NOMO-1 (cell line): ENCODE measurements at regions not wholly inside any gene's neighbourhood (a gene's known extent, or its start where the extent isn't known, plus 50 kb on each side); places are given as distances from the start of the nearest gene placed in this dataset.

Experiments used
- DNase-seq, 2 experiments: peaks; one replicate each; lab custom pipeline; 2025; ENCODE audit not compliant: unreplicated experiment in 2 of 2; lab: John Stamatoyannopoulos, UW

GRCh38 chr2:164186591-164186990, 434.7 kb downstream of the GRB14 start:
- DNase-seq, result no peak

- DNase-seq, result no peak
Measured at GRCh38 chr2:164182116-164182627, 439.1 kb downstream of the GRB14 start.

- no peak for DNase-seq
Measured at GRCh38 chr2:164178835-164179465, 442.3 kb downstream of the GRB14 start.

- DNase-seq, result no peak
Measured at GRCh38 chr2:164164602-164165001, 428.8 kb upstream of the FIGN start.

GRCh38 chr2:164155558-164155957, 419.8 kb upstream of the FIGN start:
- DNase-seq, result no peak

- no peak for DNase-seq
Measured at GRCh38 chr2:164151522-164151921, 415.7 kb upstream of the FIGN start.

GRCh38 chr2:164150604-164151003, 414.8 kb upstream of the FIGN start:
- DNase-seq, result no peak

- DNase-seq, result no peak
Measured at GRCh38 chr2:164146441-164146840, 410.6 kb upstream of the FIGN start.

GRCh38 chr2:164145093-164145987, 409.5 kb upstream of the FIGN start:
- DNase-seq, result no peak

GRCh38 chr2:164143183-164143930, 407.5 kb upstream of the FIGN start:
- DNase-seq, result no peak

- DNase-seq, result no peak
Measured at GRCh38 chr2:164142755-164143154, 406.9 kb upstream of the FIGN start.

- DNase-seq, result no peak
Measured at GRCh38 chr2:164141271-164141670, 405.5 kb upstream of the FIGN start.

- DNase-seq, result no peak
Measured at GRCh38 chr2:164138750-164139149, 402.9 kb upstream of the FIGN start.

- no peak for DNase-seq
Measured at GRCh38 chr2:164134336-164134735, 398.5 kb upstream of the FIGN start.

GRCh38 chr2:164127971-164128527, 392.2 kb upstream of the FIGN start:
- DNase-seq, result no peak

GRCh38 chr2:164126960-164127660, 391.3 kb upstream of the FIGN start:
- no peak for DNase-seq

GRCh38 chr2:164115806-164116205, 380.0 kb upstream of the FIGN start:
- DNase-seq, result no peak

- no peak for DNase-seq
Measured at GRCh38 chr2:164114937-164115336, 379.1 kb upstream of the FIGN start.

GRCh38 chr2:164112105-164112504, 376.3 kb upstream of the FIGN start:
- DNase-seq, result no peak

GRCh38 chr2:164110515-164110914, 374.7 kb upstream of the FIGN start:
- no peak for DNase-seq
